HG03442 (cell line): ENCODE measurements at regions not wholly inside any gene's neighbourhood (a gene's known extent, or its start where the extent isn't known, plus 50 kb on each side); places are given as distances from the start of the nearest gene placed in this dataset.
"Not testable (repeated sequence)": the region's sequence is repeated elsewhere in the genome, so short reads cannot be mapped to it uniquely, and the experiment has no call there.

Experiments used
- ATAC-seq: cut with Tn5 transposase; IDR thresholded peaks from one replicate; pipeline ENCODE4 v1.9.1; 2021; ENCODE audit warnings: mild to moderate bottlenecking, moderate library complexity; ENCODE audit not compliant: unreplicated experiment

DNA sequence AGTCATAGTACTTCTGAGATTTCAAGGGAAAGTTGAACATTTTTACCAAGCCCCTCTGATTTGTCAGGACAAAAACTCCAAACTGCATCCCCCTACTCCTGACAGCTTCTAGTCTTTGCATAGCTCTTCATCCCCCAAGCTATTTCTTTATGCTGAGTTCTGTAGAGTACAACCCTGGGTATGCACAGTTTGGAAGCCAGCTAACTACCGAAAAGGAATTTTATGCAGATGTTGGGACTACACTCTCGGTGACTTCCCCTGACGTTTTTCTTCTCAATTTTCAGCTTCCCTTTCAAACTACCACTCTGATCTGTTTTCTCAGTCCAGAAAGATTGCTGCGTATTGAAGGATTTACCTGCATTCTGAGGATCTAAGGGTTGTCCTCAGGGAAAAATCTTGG lies 1060.2 kb upstream of the ACVR2A start:
- ATAC-seq = no peak

DNA sequence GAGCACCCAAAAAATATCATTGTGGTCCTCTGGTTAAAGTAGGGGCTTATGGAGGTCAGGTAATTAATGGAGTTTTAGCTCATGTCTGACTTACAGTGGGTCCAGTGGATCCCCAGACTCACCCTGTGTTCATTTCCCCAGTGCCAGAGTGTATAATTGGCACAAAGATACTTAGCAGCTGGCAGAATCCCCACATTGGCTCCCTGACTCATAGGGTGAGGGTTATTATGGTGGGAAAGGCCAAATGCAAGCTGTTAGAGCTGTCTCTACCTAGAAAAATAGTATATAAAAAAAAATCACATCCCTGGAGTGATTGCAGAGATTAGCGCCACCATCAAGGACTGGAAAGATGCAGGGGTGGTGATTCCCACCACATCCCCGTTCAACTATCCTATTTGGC lies 1067.6 kb upstream of the ACVR2A start:
- ATAC-seq = no peak

DNA sequence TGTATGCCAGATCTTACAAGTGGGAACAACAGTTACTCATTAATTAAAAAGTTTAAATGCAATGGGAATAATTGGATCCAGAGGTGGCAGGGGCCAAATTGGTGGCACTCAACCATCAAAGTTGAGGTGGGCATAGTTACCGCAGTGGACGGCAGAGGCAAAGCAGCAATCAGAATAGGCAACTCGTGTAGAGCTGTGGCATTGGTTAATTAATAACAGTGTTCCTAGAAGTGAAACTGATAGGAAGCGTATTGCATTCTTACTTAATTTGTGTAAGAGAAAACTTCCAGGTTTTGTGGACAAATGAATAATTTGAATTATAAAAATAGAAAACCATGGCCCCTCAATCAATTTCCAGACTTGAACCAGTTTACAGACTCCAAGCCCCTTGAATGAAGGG lies 1068.2 kb upstream of the ACVR2A start:
- no peak for ATAC-seq

DNA sequence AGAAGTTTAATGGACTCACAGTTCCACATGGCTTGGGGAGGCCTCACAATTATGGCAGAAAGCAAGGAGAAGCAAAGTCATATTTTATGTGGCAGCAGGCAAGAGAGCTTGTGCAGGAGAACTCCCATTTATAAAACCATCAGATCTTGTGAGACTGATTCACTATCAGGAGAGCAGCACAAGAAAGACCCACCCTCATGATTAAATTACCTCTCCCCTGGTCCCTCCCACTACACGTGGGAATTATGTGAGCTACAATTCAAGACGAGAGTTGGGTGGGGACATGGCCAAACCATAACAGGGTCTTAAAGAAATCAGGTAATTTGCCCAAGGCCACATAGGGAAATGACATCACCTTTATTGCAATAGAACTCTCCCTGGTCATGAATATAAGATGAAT lies 1073.3 kb upstream of the ACVR2A start:
- no peak for ATAC-seq

DNA sequence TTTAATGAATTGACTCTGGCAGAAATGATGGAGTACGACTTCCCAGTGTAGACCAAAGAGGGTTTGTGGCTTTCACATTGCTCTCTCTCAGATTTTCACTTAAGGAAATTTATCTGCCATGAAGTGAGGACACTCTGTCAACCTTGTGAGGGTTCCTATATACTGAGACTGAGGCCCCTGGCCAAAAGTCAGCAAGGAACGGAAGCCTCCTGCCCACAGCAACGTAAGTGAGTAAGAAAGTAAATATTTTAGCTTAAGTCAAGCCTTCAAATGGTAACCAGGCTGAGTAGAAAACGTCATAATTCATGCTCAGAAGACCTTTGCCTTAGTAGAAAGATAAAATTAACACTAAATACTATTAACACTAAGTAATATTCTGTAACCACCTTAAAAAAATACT lies 1080.5 kb upstream of the ACVR2A start:
- no peak for ATAC-seq

DNA sequence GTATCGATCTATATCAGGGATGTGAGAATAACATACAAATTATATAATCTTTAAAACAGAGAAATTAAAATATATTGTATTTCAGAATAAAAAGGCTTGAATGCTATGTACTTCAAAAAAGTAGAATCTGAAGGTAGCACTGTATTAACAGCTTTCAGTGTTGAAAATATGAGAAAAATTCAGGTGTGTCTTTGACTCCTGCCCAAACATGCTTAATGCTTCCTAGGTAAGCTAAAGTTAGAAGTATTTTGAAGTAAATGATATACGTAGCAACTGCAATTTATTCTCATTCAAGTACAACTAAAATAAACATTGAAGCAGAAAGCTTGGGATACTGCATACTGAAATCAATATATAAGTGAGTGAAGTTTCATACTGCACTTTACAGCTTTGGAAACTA lies 1082.0 kb upstream of the ACVR2A start:
- ATAC-seq = no peak

DNA sequence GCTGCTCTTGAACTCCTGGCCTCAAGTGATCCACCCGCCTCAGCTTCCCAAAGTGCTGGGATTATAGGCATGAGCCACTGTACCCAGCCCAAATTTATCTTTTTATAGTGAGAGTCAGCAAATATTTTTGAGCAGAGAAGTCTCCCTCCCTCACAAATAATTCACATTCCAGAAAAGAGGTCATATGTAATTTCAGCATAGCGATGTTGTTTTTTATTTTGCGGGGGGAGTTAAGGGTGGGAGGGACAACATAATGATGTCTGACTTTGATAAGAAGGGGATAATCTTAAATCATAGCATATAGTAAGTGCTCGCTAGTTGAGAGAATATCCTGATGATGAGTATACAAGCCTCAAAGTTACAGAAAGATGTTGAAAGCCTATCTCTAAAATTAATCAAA lies 1090.2 kb upstream of the ACVR2A start:
- ATAC-seq = no peak

DNA sequence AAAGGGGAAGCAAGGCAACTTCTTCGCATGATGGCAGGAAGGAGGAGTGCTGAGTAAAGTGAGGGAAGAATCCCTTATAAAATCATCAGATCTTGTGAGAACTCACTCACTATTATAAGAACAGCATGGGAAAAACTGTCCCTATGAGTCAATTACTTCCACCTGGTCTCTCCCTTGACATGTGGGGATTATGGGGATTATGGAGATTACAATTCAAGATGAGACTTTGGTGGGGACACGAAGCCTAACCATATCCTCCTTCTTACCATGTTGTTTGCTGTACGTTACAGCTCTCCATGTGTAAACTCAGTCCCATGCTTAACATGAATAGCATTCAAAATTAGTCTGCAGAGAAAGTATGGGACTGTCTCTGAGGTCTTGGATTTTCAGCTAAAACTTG lies 1096.8 kb upstream of the ACVR2A start:
- no peak for ATAC-seq

DNA sequence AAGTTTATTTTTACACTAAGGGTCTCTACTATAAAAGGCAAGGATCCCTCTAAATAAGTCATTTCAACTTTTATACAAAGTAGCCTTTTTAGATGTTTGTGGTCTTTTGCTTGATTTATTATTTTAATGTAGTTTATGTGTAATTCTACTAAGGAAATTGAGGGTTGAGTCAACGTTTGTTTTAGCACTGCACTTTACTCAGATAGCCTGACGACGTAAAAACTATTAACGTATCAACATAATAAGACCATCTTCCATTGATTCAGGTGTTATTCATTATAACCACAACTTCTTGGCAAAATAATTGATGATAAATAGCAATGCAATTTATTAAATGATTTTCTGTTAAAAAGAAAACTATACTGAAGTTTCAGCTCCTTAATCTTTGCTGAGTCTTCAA lies 1103.6 kb upstream of the ACVR2A start:
- no peak for ATAC-seq

DNA sequence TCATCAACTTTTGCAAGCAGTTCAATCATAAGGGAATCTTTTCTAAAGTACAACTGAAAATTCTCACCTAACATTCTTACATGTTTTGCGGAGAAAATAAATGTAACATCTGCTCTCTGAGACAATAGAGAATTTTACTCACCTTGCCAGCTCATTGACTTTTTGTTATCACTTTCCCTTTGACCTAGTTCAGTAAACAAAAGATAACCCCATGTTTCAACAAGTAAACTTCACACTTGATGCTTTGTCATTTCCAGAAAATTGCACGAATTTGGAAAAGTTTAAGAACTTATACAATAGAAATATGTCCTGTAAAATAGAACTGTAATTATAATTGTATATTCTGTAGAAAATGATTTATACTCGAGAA lies 1110.0 kb upstream of the ACVR2A start:
- ATAC-seq = no peak

DNA sequence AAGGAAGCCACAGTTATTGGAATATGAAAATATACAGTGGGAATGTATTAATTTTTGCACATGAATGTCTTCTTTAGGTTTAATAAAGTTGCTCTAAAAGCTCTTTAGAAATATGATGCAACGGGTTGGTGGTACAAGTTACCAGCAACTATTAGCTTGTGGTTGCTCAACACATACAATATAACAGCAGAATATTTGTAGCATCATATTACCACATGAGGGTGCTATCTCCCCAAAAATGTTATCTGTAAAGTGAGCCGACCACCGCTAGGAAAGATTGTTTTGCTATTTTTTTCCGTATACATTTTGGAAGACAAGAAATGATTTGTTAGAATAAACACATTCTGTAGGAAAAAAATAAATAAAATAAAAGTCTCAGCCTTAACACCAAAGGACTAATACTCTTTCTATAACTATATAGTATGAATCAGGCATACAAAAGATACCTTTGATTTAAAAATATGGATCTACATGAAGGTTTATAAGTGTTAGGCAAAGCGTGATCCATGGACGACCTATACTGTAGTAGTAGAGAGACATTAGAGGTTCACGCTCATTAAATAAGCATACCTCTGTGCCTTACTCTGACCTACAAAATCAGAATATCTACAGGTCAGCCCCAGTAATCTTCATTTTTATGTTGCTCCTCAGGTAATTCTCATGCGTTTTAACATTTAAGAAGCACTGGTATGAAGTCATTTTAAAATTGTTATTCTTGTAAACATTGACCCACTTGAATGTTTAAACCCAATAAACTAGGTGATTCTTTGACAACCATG lies 1110.6 kb upstream of the ACVR2A start:
- peak; percentile 87 for ATAC-seq

DNA sequence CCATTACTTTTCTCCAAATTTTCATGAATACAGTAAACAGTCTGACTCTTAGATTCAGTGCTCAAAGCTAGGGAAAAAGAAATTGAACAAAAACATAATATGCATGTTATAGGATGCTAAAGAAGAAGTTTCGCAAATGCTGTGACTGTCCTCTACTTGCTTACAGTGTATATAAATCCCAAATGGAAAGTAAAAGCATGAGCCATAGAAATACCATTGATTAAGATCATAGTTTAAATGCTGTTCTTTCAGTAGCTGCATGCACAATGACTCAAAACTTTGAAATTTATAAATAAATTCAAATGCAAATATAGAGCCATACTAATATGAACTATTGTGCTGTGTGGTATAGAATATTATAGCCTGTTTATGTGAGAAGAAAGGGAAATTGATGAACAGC lies 1113.9 kb upstream of the ACVR2A start:
- no peak for ATAC-seq

DNA sequence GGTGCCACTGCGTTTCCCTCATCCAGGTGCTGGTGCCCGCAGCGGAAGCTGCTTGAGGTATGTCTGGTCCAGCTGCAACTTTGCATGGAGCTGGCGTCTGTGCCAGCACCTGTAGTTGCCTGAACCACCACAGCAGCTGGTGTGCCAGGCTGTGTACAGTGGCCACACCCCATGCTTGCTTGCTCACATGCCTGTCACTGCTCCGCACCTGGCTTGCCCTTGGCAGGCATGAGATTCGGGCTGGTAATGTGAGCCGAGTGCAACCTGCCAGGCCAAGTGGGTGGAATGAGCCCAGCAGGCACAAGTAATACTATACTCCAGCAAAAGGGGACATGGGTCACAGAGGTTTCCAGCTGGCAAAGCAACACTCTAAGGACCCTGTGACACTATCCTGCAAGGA lies 1123.3 kb upstream of the ACVR2A start:
- ATAC-seq = no peak

DNA sequence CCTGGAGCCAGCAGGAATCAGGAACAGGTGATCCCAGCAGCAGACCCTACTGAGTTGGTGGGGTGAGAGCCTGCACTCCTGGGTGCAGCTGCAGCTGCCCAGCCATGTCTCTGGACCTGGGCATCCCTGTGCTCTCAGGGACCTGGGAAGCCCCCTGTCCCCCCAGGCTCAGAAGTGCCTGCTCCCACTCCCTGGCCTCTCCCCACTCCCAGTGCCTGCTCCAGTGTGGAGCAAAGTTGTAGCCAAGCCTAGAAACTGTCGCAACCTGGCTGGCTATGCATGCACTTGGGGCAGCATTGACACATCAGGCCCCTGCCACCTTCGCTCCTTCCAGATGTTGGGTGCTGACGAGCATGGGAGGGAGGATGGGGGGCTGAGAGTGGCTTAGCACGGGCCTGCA lies 1124.7 kb upstream of the ACVR2A start:
- no peak for ATAC-seq

DNA sequence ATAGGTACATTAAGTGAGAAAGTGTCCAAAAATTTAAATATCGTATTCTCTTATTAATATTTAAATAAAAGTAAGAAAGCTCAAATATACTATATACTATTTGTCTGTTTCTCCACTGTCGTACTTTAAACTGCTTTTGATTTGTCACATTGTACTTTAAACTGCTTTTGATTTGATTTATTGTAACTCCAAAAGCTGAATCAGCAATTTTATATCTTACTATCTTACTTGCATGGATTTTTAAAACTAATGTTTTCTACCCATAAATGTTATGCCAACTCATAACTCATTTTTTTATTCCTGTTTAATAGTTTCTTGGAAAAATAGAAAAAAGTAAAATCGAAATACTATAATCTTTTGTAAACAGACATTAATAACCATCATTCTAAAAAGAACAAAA lies 1128.2 kb upstream of the ACVR2A start:
- ATAC-seq = no peak

DNA sequence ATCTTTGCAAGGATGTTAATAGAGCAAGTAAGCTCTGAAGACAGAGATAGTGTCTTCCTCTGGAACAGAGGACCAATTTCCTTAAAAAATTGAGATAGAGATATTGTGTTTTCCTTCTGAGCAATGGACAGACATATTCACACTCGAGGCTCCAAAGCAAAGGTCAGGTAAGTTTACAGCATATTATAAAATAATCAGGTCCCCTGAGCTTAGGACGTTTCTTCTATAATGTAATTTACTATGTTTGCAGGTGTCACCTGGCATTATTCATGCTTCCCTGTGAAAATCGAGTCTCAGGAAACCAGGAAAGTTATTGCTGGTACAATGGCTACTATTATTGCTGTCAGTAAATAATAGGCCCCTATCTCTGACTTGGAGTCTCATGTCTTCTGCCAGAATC lies 1135.8 kb upstream of the ACVR2A start:
- no peak for ATAC-seq

DNA sequence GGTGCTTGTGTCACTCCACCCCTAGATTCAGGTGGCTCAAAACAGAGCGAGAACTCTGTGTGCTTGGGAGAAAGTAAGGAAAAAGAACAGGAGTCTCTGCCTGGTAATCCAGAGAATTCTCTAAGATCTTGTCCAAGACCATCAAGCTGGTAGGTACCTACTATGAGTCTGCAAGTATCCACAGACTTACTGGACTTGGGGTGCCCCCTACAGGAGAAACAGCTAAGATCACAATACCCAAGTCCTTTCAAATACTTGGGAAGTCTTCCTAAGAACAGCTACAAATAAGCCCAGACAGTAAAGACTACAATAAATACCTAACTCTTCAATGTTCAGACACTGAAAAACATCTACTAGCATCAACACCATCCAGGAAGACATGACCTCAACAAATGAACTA lies 1143.6 kb upstream of the ACVR2A start:
- no peak for ATAC-seq

DNA sequence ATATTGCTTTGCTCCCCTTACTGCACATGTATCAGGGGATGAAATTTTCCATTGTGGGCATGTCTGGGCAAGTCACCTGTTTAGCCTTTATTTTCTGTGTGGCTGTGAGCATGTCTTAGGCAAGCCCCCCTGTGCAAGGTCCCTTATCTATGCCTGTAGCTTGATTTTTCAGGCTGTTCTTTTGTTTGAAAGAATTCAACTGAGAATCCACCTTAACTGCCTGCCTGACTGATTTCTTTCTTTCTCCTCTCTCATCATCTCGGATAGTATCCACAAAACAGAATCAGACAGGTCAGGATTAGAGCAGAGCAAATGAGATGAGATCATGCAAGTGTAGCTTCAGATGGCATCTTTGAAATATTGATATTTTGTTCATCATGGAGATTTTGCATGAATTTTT lies 1147.5 kb upstream of the ACVR2A start:
- ATAC-seq = no peak

DNA sequence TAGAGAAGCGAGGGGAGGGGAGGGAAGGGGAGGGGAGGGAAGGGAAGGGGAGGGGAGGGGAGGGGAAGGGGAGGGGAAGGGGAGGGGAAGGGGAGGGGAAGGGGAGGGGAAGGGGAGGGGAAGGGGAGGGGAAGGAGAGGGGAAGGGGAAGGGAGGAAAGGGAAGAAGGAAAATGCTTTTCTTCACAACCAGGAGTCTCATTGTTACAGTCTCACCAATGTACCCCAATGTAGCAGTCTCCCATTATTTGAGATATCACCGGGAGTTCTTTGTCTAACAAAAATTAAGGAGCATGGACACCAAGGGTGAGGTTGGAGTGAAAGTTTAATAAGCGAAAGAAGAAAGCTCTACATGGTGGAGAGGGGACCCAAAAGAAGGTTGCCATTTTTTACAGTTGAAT lies 1148.0 kb upstream of the ACVR2A start:
- not testable (repeated sequence) for ATAC-seq

DNA sequence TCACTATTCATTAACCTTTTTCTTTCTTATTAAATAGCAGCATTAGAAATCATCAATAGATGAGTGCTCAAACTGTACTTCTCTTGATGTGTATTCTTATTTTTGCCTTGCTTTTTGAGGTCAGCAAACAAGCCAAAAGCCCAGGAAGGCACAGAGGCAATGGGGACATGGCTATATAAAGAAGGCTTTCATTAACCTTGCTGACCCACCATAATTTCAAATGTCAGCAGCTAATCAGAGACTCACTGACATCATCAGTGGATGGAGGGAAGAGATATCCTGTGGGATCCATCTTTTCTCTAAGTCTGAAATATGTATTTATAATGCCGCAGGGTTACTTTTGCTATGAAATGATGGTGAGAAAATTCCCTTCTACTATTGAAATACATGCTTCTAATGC lies 1162.8 kb upstream of the ACVR2A start:
- no peak for ATAC-seq

DNA sequence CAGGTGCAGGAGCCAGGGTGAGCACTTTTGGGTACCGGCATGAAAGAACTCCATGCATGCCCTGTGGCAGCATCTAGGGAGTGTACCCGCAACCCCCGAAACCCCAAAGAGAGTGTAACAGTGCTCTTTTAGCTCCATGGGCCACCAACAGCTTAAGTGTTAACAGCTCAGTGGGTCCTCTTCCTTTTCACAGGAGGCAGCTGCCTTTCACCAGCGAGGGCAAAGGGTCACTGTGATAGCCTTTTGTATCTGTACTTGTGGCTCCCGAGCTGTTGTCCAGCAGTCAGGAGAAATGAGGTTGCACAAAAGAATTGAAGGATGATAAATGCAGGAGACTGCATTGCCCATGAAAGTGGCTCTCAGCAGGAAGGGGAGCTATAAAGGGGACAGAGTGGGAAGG lies 1166.3 kb upstream of the ACVR2A start:
- no peak for ATAC-seq

DNA sequence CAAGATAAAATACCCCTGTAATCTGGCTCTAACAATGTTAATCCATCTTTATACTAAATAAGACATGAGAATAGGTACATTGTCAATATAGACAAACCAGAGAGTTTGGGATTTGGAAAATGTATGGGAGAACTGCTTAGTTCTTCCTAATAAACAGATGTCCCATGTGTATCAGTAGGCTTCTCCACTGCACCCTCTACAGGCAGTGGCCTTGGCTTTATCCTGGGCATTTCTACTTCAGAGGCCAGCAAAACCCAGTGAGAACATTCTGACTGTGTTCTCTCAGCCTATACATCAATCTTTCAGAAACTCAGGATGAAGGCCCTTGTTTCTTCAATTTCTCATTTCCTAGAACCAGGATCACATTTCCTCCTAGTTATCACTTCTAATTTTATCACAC lies 1167.5 kb upstream of the ACVR2A start:
- no peak for ATAC-seq

DNA sequence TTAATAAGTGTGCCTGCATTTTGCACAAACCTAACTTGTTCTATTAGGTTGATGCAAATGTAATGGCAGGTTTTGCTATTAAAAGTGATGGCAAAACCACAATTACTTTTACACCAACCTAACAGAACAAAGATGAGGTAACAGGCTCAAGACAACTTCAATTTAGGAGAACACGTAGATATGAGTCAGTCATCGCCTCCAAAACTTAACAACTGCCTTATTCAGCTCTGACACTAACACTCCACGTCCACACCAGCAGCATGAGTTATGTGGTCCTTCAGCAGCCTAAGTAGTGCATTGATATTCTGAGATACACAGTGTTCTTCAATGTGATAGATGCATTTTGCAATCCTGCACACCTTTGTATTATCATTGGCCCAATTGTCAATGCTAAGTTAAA lies 1175.1 kb upstream of the ACVR2A start:
- ATAC-seq = no peak
